Stimulated activated naive B cell treated with anti-CD40 and anti-IgM and Interleukin-4, amounts not matched to agents 10 μg/mL and 1 μg/mL and 100 μg/mL, for 72 hours (primary cell): ENCODE measurements at regions not wholly inside any gene's neighbourhood (a gene's known extent, or its start where the extent isn't known, plus 50 kb on each side); places are given as distances from the start of the nearest gene placed in this dataset.

Experiments
- ATAC-seq, 2 donors: fragments of 150-1000 bp; cut with Tn5 transposase; replicated peaks; 2 replicates each; pipeline ENCODE4 v1.10.0; 2021; ENCODE audit warnings: moderate library complexity in 1 of 2
- DNase-seq: peaks from one replicate; pipeline ENCODE4 v3.0.0; 2021
- H3K27ac Mint-ChIP-seq: one replicate; pipeline ENCODE4 v1.8.0; 2022; ENCODE audit warnings: mild to moderate bottlenecking, mixed read lengths
- H3K27me3 Mint-ChIP-seq, 2 donors: one replicate each; pipeline ENCODE4 v1.8.0; 2022; ENCODE audit warnings: mixed read lengths in 2 of 2
- H3K36me3 Mint-ChIP-seq, 2 donors: one replicate each; pipeline ENCODE4 v1.8.0; 2022; ENCODE audit warnings: mixed read lengths in 2 of 2, mild to moderate bottlenecking in 1 of 2
- H3K4me1 Mint-ChIP-seq, 2 donors: one replicate each; pipeline ENCODE4 v1.8.0; 2022; ENCODE audit warnings: mixed read lengths in 2 of 2, mild to moderate bottlenecking in 1 of 2
- H3K4me3 Mint-ChIP-seq, 2 donors: one replicate each; pipeline ENCODE4 v1.8.0; 2022; ENCODE audit warnings: mild to moderate bottlenecking in 2 of 2, mixed read lengths in 2 of 2, moderate library complexity in 1 of 2
- H3K9me3 Mint-ChIP-seq, 2 donors: one replicate each; pipeline ENCODE4 v1.8.0; 2022; ENCODE audit warnings: mixed read lengths in 2 of 2, mild to moderate bottlenecking in 1 of 2

- DNase-seq (no peak), ATAC-seq (no peak)
- peaks cover 9 to 14% of the 10 kb centered on the region in 2 donors for H3K36me3 Mint-ChIP-seq
- H3K27me3 Mint-ChIP-seq, result peaks cover 0 to 4% of the 10 kb centered on the region in 2 donors
- peaks cover 5 to 6% of the 10 kb centered on the region in 2 donors for H3K4me1 Mint-ChIP-seq
- no peak overlapping the region for H3K27ac Mint-ChIP-seq
- H3K9me3 Mint-ChIP-seq, result peaks cover 10 to 12% of the 10 kb centered on the region in 2 donors
- no peak overlapping the region for H3K4me3 Mint-ChIP-seq
These were observed 260.9 kb downstream of the DUSP6 start for GRCh38 chr12:89091293-89091841.

GRCh38 chr12:89089264-89089663 is 263.0 kb downstream of the DUSP6 start:
- H3K9me3 Mint-ChIP-seq, result peaks cover 10 to 12% of the 10 kb centered on the region in 2 donors
- ATAC-seq, result no peak
- peaks cover 9 to 14% of the 10 kb centered on the region in 2 donors for H3K36me3 Mint-ChIP-seq
- H3K27ac Mint-ChIP-seq, result no peak overlapping the region
- H3K4me1 Mint-ChIP-seq, result peaks cover 5 to 6% of the 10 kb centered on the region in 2 donors
- no peak overlapping the region for H3K4me3 Mint-ChIP-seq
- DNase-seq, result no peak
- peaks cover 0 to 4% of the 10 kb centered on the region in 2 donors for H3K27me3 Mint-ChIP-seq

DNA sequence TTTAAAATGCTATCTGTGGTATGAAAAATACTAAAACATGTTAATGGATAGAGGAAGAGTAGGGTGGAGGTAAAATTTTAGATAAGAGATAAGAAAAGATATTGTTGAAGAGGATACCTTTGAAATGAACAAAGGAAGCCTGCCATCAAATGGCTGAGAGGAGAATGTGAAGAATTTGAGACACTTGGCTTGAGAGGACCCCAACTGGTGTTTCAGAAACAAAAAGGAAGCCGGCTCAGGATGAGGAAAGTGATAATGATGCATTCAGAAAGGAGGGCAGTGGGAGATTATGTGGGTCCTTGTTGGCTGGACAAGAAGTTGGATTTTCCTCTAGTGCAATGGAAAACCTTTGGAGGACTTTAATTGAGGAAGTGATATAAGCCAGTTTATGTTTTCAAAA is 264.4 kb downstream of the DUSP6 start:
- no peak for DNase-seq
- Mint-ChIP-seq H3K4me3 (no peak overlapping the region), H3K27ac (no peak overlapping the region), H3K9me3 (peaks cover 9 to 12% of the 10 kb centered on the region in 2 donors), H3K4me1 (peaks cover 5 to 6% of the 10 kb centered on the region in 2 donors), H3K27me3 (peaks cover 0 to 4% of the 10 kb centered on the region in 2 donors), H3K36me3 (peaks cover 9 to 14% of the 10 kb centered on the region in 2 donors)
- ATAC-seq, result no peak

GRCh38 chr12:89087149-89087825 is 265.0 kb downstream of the DUSP6 start:
- H3K27me3 Mint-ChIP-seq, result peaks cover 0 to 4% of the 10 kb centered on the region in 2 donors
- ATAC-seq (no peak), DNase-seq (no peak)
- peaks cover 9 to 13% of the 10 kb centered on the region in 2 donors for H3K36me3 Mint-ChIP-seq
- no peak overlapping the region for H3K4me3 Mint-ChIP-seq
- H3K4me1 Mint-ChIP-seq, result peaks cover 5 to 6% of the 10 kb centered on the region in 2 donors
- no peak overlapping the region for H3K27ac Mint-ChIP-seq
- H3K9me3 Mint-ChIP-seq, result peaks cover 9 to 12% of the 10 kb centered on the region in 2 donors

DNA sequence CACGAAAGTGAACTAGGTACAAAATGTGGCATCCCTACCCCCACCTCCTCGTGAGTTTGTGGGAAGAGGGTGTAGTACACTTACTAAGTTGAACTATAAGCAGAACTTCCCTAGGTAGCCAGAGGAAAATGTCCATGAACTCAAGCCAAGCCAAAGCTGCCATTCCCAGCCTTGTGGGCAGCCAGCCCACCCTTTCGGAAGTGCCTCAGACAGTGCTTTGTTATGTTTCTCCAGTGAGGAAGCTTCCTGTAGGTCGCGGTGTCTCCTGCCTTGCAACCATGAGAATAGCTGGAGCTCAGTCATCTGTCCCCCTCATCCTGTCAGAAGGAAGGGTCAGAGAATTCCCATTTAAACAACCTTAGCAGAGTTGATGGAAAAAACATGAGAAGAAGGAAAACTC is 266.9 kb downstream of the DUSP6 start:
- DNase-seq, result no peak
- H3K36me3 Mint-ChIP-seq, result peaks cover 2 to 3% of the 10 kb centered on the region in 2 donors
- ATAC-seq, result no peak
- H3K9me3 Mint-ChIP-seq, result peaks cover under 1 to 4% of the 10 kb centered on the region in 2 donors
- H3K27me3 Mint-ChIP-seq, result no peaks in the 10 kb centered on the region
- H3K4me1 Mint-ChIP-seq, result peaks cover 3 to 6% of the 10 kb centered on the region in 2 donors
- no peak overlapping the region for H3K27ac Mint-ChIP-seq
- no peak overlapping the region for H3K4me3 Mint-ChIP-seq

GRCh38 chr12:89084751-89085150 is 267.6 kb downstream of the DUSP6 start:
- H3K27me3 Mint-ChIP-seq, result no peaks in the 10 kb centered on the region
- no peak overlapping the region for H3K4me3 Mint-ChIP-seq
- H3K36me3 Mint-ChIP-seq, result no peaks in the 10 kb centered on the region
- no peak for DNase-seq
- ATAC-seq, result no peak
- H3K4me1 Mint-ChIP-seq, result peaks cover 3 to 6% of the 10 kb centered on the region in 2 donors
- no peak overlapping the region for H3K27ac Mint-ChIP-seq
- no peaks in the 10 kb centered on the region for H3K9me3 Mint-ChIP-seq

GRCh38 chr12:89083491-89083890 is 268.8 kb downstream of the DUSP6 start:
- Mint-ChIP-seq H3K4me1 (peaks cover 3 to 6% of the 10 kb centered on the region in 2 donors), H3K27me3 (no peaks in the 10 kb centered on the region), H3K4me3 (no peak overlapping the region), H3K27ac (no peak overlapping the region), H3K36me3 (no peaks in the 10 kb centered on the region), H3K9me3 (no peaks in the 10 kb centered on the region)
- DNase-seq, result no peak
- no peak for ATAC-seq

DNA sequence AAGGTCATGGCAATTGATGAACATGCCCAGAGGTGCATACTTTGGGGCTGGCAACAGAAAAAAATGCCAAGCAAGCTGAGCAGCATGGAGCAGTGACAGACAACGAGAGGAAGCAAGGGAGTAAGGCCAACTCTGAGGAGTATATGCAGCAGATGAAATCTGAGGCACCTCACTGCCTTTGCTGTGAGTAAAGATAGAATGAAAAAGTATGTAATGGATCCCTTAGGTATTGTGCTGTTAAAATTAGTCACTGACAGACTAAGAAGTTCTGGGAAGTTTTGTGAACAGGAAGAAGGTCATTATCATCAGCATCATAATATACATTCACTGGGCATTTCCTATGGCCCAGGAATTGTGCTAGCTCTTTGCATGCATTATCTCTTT is 269.9 kb downstream of the DUSP6 start:
- ATAC-seq, result no peak

DNA sequence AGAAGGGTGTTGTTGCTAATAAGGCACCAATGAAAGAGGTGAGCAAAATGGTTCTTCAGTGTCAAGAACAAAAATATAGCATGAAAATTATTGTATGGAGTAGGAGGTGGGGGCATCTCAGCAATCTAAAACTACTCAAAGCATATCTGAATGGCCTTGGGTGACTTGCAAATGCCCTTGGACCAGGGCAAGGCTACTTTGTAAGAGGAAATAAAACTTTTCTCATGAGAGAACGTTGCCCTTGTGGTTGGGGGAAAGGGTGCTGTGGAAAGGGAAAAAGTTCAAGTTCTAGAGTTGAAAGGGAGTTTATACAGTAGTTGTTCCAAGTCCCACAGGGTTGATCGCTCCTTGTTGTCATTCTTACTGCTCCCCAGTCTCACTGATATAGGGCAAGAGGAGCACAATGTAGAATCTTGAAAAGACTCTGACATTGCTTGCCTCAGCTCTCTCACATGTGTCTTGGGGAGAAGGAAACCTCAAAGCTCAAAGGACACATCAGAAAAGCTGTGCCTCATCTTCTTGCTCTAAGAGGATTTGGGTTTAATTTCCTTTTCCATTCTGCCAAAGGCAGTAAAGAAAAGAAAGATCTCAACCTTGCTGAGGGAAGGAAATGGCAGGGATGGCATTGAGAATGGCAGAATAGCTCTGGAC is 270.5 kb downstream of the DUSP6 start:
- Mint-ChIP-seq H3K27ac (no peak overlapping the region), H3K9me3 (no peaks in the 10 kb centered on the region), H3K4me3 (no peak overlapping the region), H3K4me1 (no peaks in the 10 kb centered on the region), H3K36me3 (no peaks in the 10 kb centered on the region), H3K27me3 (no peaks in the 10 kb centered on the region)
- DNase-seq (no peak), ATAC-seq (no peak)

More for the DNA sequence above, 269.9 kb downstream of the DUSP6 start:
- no peaks in the 10 kb centered on the region for H3K27me3 Mint-ChIP-seq
- H3K36me3 Mint-ChIP-seq, result no peaks in the 10 kb centered on the region
- no peak overlapping the region for H3K4me3 Mint-ChIP-seq
- no peak for DNase-seq
- no peak overlapping the region for H3K27ac Mint-ChIP-seq
- H3K4me1 Mint-ChIP-seq, result peaks cover under 1 to 2% of the 10 kb centered on the region in 2 donors
- H3K9me3 Mint-ChIP-seq, result no peaks in the 10 kb centered on the region

DNA sequence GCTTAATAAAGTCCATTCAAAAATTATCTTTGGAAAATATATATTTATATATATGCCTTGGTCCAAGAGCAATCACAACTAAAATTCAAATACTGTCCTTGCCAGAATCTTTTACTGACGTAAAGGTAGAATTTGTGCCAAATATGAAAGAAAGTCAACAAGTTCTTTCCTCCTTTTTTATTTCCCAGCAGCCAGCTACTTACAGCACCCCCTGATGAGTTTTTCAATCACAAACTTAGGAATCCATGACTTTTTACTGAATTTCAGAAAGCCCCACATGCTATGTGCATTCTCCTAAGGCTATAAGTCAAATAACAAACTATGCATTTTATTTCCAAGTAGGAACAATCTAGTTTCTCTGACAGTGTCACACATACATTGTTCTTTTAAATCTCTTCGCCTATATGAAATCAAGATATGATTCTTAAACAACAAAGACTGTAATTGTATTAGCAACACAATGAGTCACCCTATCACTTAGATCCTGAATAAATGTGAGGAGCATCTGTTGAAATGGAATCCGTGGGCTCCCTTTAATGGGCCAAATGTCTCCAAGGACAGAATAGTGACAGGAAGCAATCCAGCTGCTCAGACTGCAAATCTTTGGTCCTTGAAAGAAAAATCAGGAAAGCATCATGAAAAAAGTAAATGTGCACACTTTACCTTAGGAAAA is 271.4 kb downstream of the DUSP6 start:
- Mint-ChIP-seq H3K4me3 (no peak overlapping the region), H3K27me3 (no peaks in the 10 kb centered on the region), H3K4me1 (no peaks in the 10 kb centered on the region), H3K9me3 (no peaks in the 10 kb centered on the region), H3K27ac (no peak overlapping the region), H3K36me3 (no peaks in the 10 kb centered on the region)
- no peak for ATAC-seq
- DNase-seq, result no peak

GRCh38 chr12:89075880-89076540 is 276.3 kb downstream of the DUSP6 start:
- DNase-seq (no peak), ATAC-seq (no peak)
- no peak overlapping the region for H3K27ac Mint-ChIP-seq
- no peaks in the 10 kb centered on the region for H3K4me1 Mint-ChIP-seq
- no peaks in the 10 kb centered on the region for H3K9me3 Mint-ChIP-seq
- no peaks in the 10 kb centered on the region for H3K36me3 Mint-ChIP-seq
- H3K4me3 Mint-ChIP-seq, result no peak overlapping the region
- no peaks in the 10 kb centered on the region for H3K27me3 Mint-ChIP-seq

DNA sequence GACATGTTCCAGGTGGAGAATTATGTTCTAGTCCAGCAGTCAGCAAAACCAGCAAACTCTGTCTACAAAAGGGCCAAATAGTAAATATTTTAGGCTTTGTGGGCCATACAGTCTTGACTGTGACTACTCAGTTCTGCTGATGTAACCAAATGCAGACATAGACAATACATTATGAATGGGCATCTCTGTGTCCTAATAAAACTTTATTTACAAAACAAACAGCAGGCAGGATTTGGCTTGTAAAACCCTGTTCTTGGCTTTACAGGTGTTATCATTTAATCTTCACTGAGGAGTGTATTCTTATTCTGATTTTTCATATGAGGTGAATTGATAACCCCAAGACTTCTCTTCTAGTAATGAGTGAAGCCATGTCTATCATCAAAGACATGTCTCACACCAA is 278.6 kb downstream of the DUSP6 start:
- H3K4me3 Mint-ChIP-seq, result no peak overlapping the region
- H3K36me3 Mint-ChIP-seq, result no peaks in the 10 kb centered on the region
- H3K4me1 Mint-ChIP-seq, result no peaks in the 10 kb centered on the region
- no peak overlapping the region for H3K27ac Mint-ChIP-seq
- DNase-seq (no peak), ATAC-seq (no peak)
- H3K27me3 Mint-ChIP-seq, result no peaks in the 10 kb centered on the region
- no peaks in the 10 kb centered on the region for H3K9me3 Mint-ChIP-seq

- Mint-ChIP-seq H3K27ac (no peak overlapping the region), H3K4me1 (no peaks in the 10 kb centered on the region), H3K36me3 (no peaks in the 10 kb centered on the region), H3K27me3 (no peaks in the 10 kb centered on the region), H3K9me3 (no peaks in the 10 kb centered on the region), H3K4me3 (no peak overlapping the region)
- ATAC-seq (no peak), DNase-seq (no peak)
These were observed 279.3 kb downstream of the DUSP6 start for GRCh38 chr12:89073027-89073398.

- DNase-seq (no peak), ATAC-seq (no peak)
- no peaks in the 10 kb centered on the region for H3K36me3 Mint-ChIP-seq
- H3K27ac Mint-ChIP-seq, result no peak overlapping the region
- H3K4me1 Mint-ChIP-seq, result no peaks in the 10 kb centered on the region
- no peaks in the 10 kb centered on the region for H3K27me3 Mint-ChIP-seq
- H3K9me3 Mint-ChIP-seq, result no peaks in the 10 kb centered on the region
- no peak overlapping the region for H3K4me3 Mint-ChIP-seq
These were observed 279.8 kb downstream of the DUSP6 start for GRCh38 chr12:89072294-89073026.
